Endodermal cell (in vitro differentiated cells): ENCODE measurements at regions not wholly inside any gene's neighbourhood (a gene's known extent, or its start where the extent isn't known, plus 50 kb on each side); places are given as distances from the start of the nearest gene placed in this dataset.
"Not testable (repeated sequence)": the region's sequence is repeated elsewhere in the genome, so short reads cannot be mapped to it uniquely, and the experiment has no call there.

Source experiments
- DNase-seq: peaks from one replicate; pipeline ENCODE4 v3.0.0-alpha.2; 2017
- H3K27ac ChIP-seq: 2 replicates; pipeline ENCODE4 v1.5.1; 2013; ENCODE audit warnings: mild to moderate bottlenecking, low read depth, low read length, moderate library complexity
- H3K27me3 ChIP-seq: 2 replicates; pipeline ENCODE4 v1.6.1; 2013; ENCODE audit warnings: mild to moderate bottlenecking, low read length, moderate library complexity; ENCODE audit not compliant: insufficient read depth, control insufficient read depth, poor library complexity, severe bottlenecking
- H3K36me3 ChIP-seq: 2 replicates; pipeline ENCODE4 v1.7.0; 2013; ENCODE audit warnings: mild to moderate bottlenecking, low read length, moderate library complexity; ENCODE audit not compliant: control insufficient read depth, insufficient read depth
- H3K4me1 ChIP-seq: one replicate; pipeline ENCODE4 v1.7.0; 2013; ENCODE audit warnings: low read length; ENCODE audit not compliant: control insufficient read depth, insufficient read depth
- H3K4me3 ChIP-seq: 2 replicates; pipeline ENCODE4 v1.5.1; 2013; ENCODE audit warnings: mild to moderate bottlenecking, low read length, moderate library complexity
- H3K9ac ChIP-seq: 2 replicates; pipeline ENCODE4 v1.6.1; 2013; ENCODE audit warnings: mild to moderate bottlenecking, low read length, moderate library complexity; ENCODE audit not compliant: poor library complexity, severe bottlenecking; ENCODE audit errors: extremely low read depth
- H3K9me3 ChIP-seq: 2 replicates; pipeline ENCODE4 v1.6.1; 2013; ENCODE audit warnings: mild to moderate bottlenecking, low read length, moderate library complexity; ENCODE audit not compliant: control insufficient read depth
- H3K27ac Mint-ChIP-seq: 2 replicates; pipeline ENCODE4 v1.8.0; 2020; ENCODE audit warnings: mixed read lengths
- H3K27me3 Mint-ChIP-seq: 2 replicates; pipeline ENCODE4 v1.8.0; 2021; ENCODE audit warnings: mild to moderate bottlenecking, mixed read lengths; ENCODE audit not compliant: insufficient read depth
- H3K36me3 Mint-ChIP-seq: 2 replicates; pipeline ENCODE4 v1.8.0; 2020; ENCODE audit warnings: low read depth, mixed read lengths
- H3K4me1 Mint-ChIP-seq: 2 replicates; pipeline ENCODE4 v1.8.0; 2020; ENCODE audit warnings: mixed read lengths
- H3K4me3 Mint-ChIP-seq: 2 replicates; pipeline ENCODE4 v1.8.0; 2020; ENCODE audit warnings: mild to moderate bottlenecking, moderate library complexity, mixed read lengths
- H3K9me3 Mint-ChIP-seq: 2 replicates; pipeline ENCODE4 v1.8.0; 2020; ENCODE audit warnings: mild to moderate bottlenecking, mixed read lengths
- CTCF ChIP-seq: fragments of 200-600 bp; sonication (generic); conservative IDR thresholded peaks from 2 replicates; pipeline ENCODE4 v1.5.0; 2021; ENCODE audit warnings: antibody characterized with exemption, mild to moderate bottlenecking
- WGBS, 2 experiments: methylation state at CpG; one replicate each; pipeline versions ENCODE4 v1.1.5 to v1.1.7; 2013; ENCODE audit warnings: missing lambda C conversion rate in 2 of 2, mixed read lengths in 1 of 2; ENCODE audit not compliant: insufficient coverage in 1 of 2, insufficient read length in 1 of 2; 5-methylcytosine and 5-hydroxymethylcytosine counted together

- Mint-ChIP-seq H3K9me3 (peaks cover 85% of the 10 kb centered on the region), H3K4me3 (no peak overlapping the region), H3K4me1 (no peaks in the 10 kb centered on the region), H3K27ac (no peak overlapping the region), H3K27me3 (peaks cover 11% of the 10 kb centered on the region), H3K36me3 (peaks cover 5% of the 10 kb centered on the region)
- 83 to 89% methylated on average over 3 to 5 of the region's 5 CpGs for WGBS, 2 experiments
- Histone ChIP-seq H3K27me3 (no peaks in the 10 kb centered on the region), H3K4me3 (no peak overlapping the region), H3K9me3 (peaks cover 46% of the 10 kb centered on the region), H3K36me3 (no peaks in the 10 kb centered on the region), H3K27ac (no peak overlapping the region), H3K4me1 (no peaks in the 10 kb centered on the region), H3K9ac (no peak overlapping the region)
- TF ChIP-seq CTCF = no peak
- DNase-seq = no peak
Measured at GRCh38 chr12:34108967-34109366, 86.7 kb downstream of the ALG10 start.

GRCh38 chr12:34109390-34109789 is 87.1 kb downstream of the ALG10 start:
- H3K9me3 ChIP-seq = peaks cover 49% of the 10 kb centered on the region

GRCh38 chr12:34109909-34110531 is 87.7 kb downstream of the ALG10 start:
- peaks cover 91% of the 10 kb centered on the region for H3K9me3 Mint-ChIP-seq
- WGBS, 2 experiments = 77 to 100% methylated on average over 3 to 8 of the region's 8 CpGs

More at GRCh38 chr12:34109390-34109789, 87.1 kb downstream of the ALG10 start:
- Histone ChIP-seq H3K27ac (no peak overlapping the region), H3K4me3 (no peak overlapping the region), H3K27me3 (no peaks in the 10 kb centered on the region), H3K4me1 (no peaks in the 10 kb centered on the region), H3K9ac (no peak overlapping the region), H3K36me3 (no peaks in the 10 kb centered on the region)
- Mint-ChIP-seq H3K4me1 (no peaks in the 10 kb centered on the region), H3K27me3 (peaks cover 11% of the 10 kb centered on the region), H3K9me3 (peaks cover 89% of the 10 kb centered on the region), H3K4me3 (no peak overlapping the region), H3K27ac (no peak overlapping the region), H3K36me3 (peaks cover 5% of the 10 kb centered on the region)
- WGBS, 2 experiments = 74 to 86% methylated on average over 4 to 5 of the region's 5 CpGs
- DNase-seq = no peak
- no peak for TF ChIP-seq CTCF

GRCh38 chr12:34119366-34119765 is 97.1 kb downstream of the ALG10 start:
- no peak for TF ChIP-seq CTCF
- Histone ChIP-seq H3K27ac (no peak overlapping the region), H3K9ac (no peak overlapping the region), H3K9me3 (peaks cover 79% of the 10 kb centered on the region), H3K36me3 (no peaks in the 10 kb centered on the region), H3K27me3 (no peaks in the 10 kb centered on the region), H3K4me1 (no peaks in the 10 kb centered on the region), H3K4me3 (no peak overlapping the region)
- Mint-ChIP-seq H3K36me3 (no peaks in the 10 kb centered on the region), H3K27me3 (no peaks in the 10 kb centered on the region), H3K27ac (no peak overlapping the region), H3K9me3 (peaks cover 94% of the 10 kb centered on the region), H3K4me3 (no peak overlapping the region), H3K4me1 (no peaks in the 10 kb centered on the region)
- DNase-seq = no peak
- 80 to 83% methylated on average over 3 to 5 of the region's 5 CpGs for WGBS, 2 experiments

More at GRCh38 chr12:34109909-34110531, 87.7 kb downstream of the ALG10 start:
- not testable (repeated sequence) for H3K9ac ChIP-seq, H3K36me3 Mint-ChIP-seq, H3K4me3 Mint-ChIP-seq, H3K36me3 ChIP-seq, DNase-seq, H3K4me3 ChIP-seq, H3K4me1 ChIP-seq, H3K27me3 ChIP-seq, H3K27ac ChIP-seq, H3K27ac Mint-ChIP-seq, H3K4me1 Mint-ChIP-seq
- H3K27me3 Mint-ChIP-seq = peaks cover 11% of the 10 kb centered on the region
- H3K9me3 ChIP-seq = peaks cover 47% of the 10 kb centered on the region
